CD8-positive, alpha-beta memory T cell (primary cell): ENCODE measurements at regions not wholly inside any gene's neighbourhood (a gene's known extent, or its start where the extent isn't known, plus 50 kb on each side); places are given as distances from the start of the nearest gene placed in this dataset.

Experiments
- CTCF ChIA-PET: fragments of 350-600 bp; sonication (Branson Sonifier 250); formaldehyde crosslinking; loops from one replicate; lab custom pipeline; 2021; ENCODE audit warnings: antibody characterized with exemption; lab: Charles Lee
- POLR2A ChIA-PET: fragments of 350-600 bp; sonication (Branson Sonifier 250); formaldehyde crosslinking; loops from one replicate; lab custom pipeline; 2021; ENCODE audit warnings: antibody characterized with exemption; lab: Charles Lee
- DNase-seq, 5 donors: peaks; one replicate each; pipeline versions ENCODE4 v3.0.0 to v3.0.0-alpha.2; 2020 to 2022; ENCODE audit warnings: mixed read lengths in 1 of 5
- H3K27ac ChIP-seq: one replicate; pipeline ENCODE4 v1.7.0; 2013; ENCODE audit warnings: low read depth, mild to moderate bottlenecking, low read length, moderate library complexity
- H3K27me3 ChIP-seq: 2 replicates; pipeline ENCODE4 v1.7.0; 2013; ENCODE audit warnings: low read length, mild to moderate bottlenecking; ENCODE audit not compliant: insufficient read depth, poor library complexity, severe bottlenecking
- H3K36me3 ChIP-seq: 2 replicates; pipeline ENCODE4 v1.7.0; 2013; ENCODE audit warnings: mild to moderate bottlenecking, low read length, moderate library complexity; ENCODE audit not compliant: insufficient read depth
- H3K4me1 ChIP-seq: 2 replicates; pipeline ENCODE4 v1.7.0; 2013; ENCODE audit warnings: mild to moderate bottlenecking, low read length, moderate library complexity; ENCODE audit not compliant: insufficient read depth
- H3K4me3 ChIP-seq: 2 replicates; pipeline ENCODE4 v1.7.0; 2013; ENCODE audit warnings: mild to moderate bottlenecking, low read length
- H3K9me3 ChIP-seq: 2 replicates; pipeline ENCODE4 v1.7.0; 2013; ENCODE audit warnings: mild to moderate bottlenecking, low read length
- H3K27ac Mint-ChIP-seq, 8 donors: one replicate each; pipeline ENCODE4 v1.8.0; 2020 to 2021; ENCODE audit warnings: mixed read lengths in 8 of 8, mild to moderate bottlenecking in 6 of 8, inconsistent platforms in 3 of 8, moderate library complexity in 3 of 8
- H3K27me3 Mint-ChIP-seq, 2 donors: one replicate each; pipeline ENCODE4 v1.8.0; 2020 to 2021; ENCODE audit warnings: mixed read lengths in 2 of 2, mild to moderate bottlenecking in 1 of 2, moderate library complexity in 1 of 2
- H3K36me3 Mint-ChIP-seq, 3 donors: one replicate each; pipeline ENCODE4 v1.8.0; 2020 to 2021; ENCODE audit warnings: mixed read lengths in 3 of 3, inconsistent platforms in 1 of 3, mild to moderate bottlenecking in 1 of 3
- H3K4me1 Mint-ChIP-seq, 3 donors: one replicate each; pipeline ENCODE4 v1.8.0; 2020 to 2021; ENCODE audit warnings: mixed read lengths in 3 of 3, inconsistent platforms in 1 of 3, mild to moderate bottlenecking in 1 of 3
- H3K4me3 Mint-ChIP-seq, 7 donors: one replicate each; pipeline ENCODE4 v1.8.0; 2020 to 2021; ENCODE audit warnings: mixed read lengths in 7 of 7, mild to moderate bottlenecking in 6 of 7, moderate library complexity in 4 of 7, inconsistent platforms in 2 of 7
- H3K9me3 Mint-ChIP-seq, 5 donors: one replicate each; pipeline ENCODE4 v1.8.0; 2020 to 2022; ENCODE audit warnings: mixed read lengths in 5 of 5, mild to moderate bottlenecking in 3 of 5, moderate library complexity in 2 of 5, inconsistent platforms in 1 of 5

- Histone ChIP-seq H3K27ac (no peak overlapping the region), H3K4me3 (no peak overlapping the region), H3K9me3 (no peaks in the 10 kb centered on the region), H3K27me3 (no peaks in the 10 kb centered on the region), H3K36me3 (no peaks in the 10 kb centered on the region), H3K4me1 (no peaks in the 10 kb centered on the region)
- POLR2A ChIA-PET: no interaction called here
- H3K4me3 Mint-ChIP-seq: no peak overlapping the region
- CTCF ChIA-PET: no interaction called here
- no peaks in the 10 kb centered on the region for H3K4me1 Mint-ChIP-seq
- no peak overlapping the region for H3K27ac Mint-ChIP-seq
- H3K36me3 Mint-ChIP-seq: no peaks in the 10 kb centered on the region
- peaks cover 4% of the 10 kb centered on the region in 2 donors for H3K27me3 Mint-ChIP-seq
- DNase-seq: no peak
- H3K9me3 Mint-ChIP-seq: no peaks in the 10 kb centered on the region
Observed at GRCh38 chr2:120805011-120805410, 69.3 kb downstream of the GLI2 start.

- no peaks in the 10 kb centered on the region for H3K9me3 Mint-ChIP-seq
- H3K4me1 Mint-ChIP-seq: no peaks in the 10 kb centered on the region
- Histone ChIP-seq H3K36me3 (no peaks in the 10 kb centered on the region), H3K4me3 (no peak overlapping the region), H3K27me3 (no peaks in the 10 kb centered on the region), H3K9me3 (no peaks in the 10 kb centered on the region), H3K27ac (no peak overlapping the region), H3K4me1 (no peaks in the 10 kb centered on the region)
- peaks cover 4% of the 10 kb centered on the region in 2 donors for H3K27me3 Mint-ChIP-seq
- CTCF ChIA-PET: no interaction called here
- H3K27ac Mint-ChIP-seq: no peak overlapping the region
- no peak for DNase-seq
- no peak overlapping the region for H3K4me3 Mint-ChIP-seq
- no peaks in the 10 kb centered on the region for H3K36me3 Mint-ChIP-seq
- POLR2A ChIA-PET: no interaction called here
Observed at GRCh38 chr2:120805602-120806001, 69.9 kb downstream of the GLI2 start.

GRCh38 chr2:120807751-120808150 is 72.1 kb downstream of the GLI2 start:
- Histone ChIP-seq H3K4me1 (no peaks in the 10 kb centered on the region), H3K36me3 (no peaks in the 10 kb centered on the region), H3K27ac (no peak overlapping the region), H3K27me3 (no peaks in the 10 kb centered on the region), H3K4me3 (no peak overlapping the region), H3K9me3 (no peaks in the 10 kb centered on the region)
- H3K27me3 Mint-ChIP-seq: peaks cover 1 to 4% of the 10 kb centered on the region in 2 donors
- no peaks in the 10 kb centered on the region for H3K36me3 Mint-ChIP-seq
- no peak overlapping the region for H3K27ac Mint-ChIP-seq
- DNase-seq: no peak
- no peaks in the 10 kb centered on the region for H3K9me3 Mint-ChIP-seq
- CTCF ChIA-PET: no interaction called here
- POLR2A ChIA-PET: no interaction called here
- no peaks in the 10 kb centered on the region for H3K4me1 Mint-ChIP-seq
- no peak overlapping the region for H3K4me3 Mint-ChIP-seq

GRCh38 chr2:120809151-120809550 is 73.5 kb downstream of the GLI2 start:
- Histone ChIP-seq H3K4me1 (no peaks in the 10 kb centered on the region), H3K27me3 (no peaks in the 10 kb centered on the region), H3K9me3 (no peaks in the 10 kb centered on the region), H3K4me3 (no peak overlapping the region), H3K36me3 (no peaks in the 10 kb centered on the region), H3K27ac (no peak overlapping the region)
- H3K27ac Mint-ChIP-seq: no peak overlapping the region
- H3K4me1 Mint-ChIP-seq: no peaks in the 10 kb centered on the region
- DNase-seq: no peak
- no peak overlapping the region for H3K4me3 Mint-ChIP-seq
- CTCF ChIA-PET: no interaction called here
- H3K36me3 Mint-ChIP-seq: no peaks in the 10 kb centered on the region
- no peaks in the 10 kb centered on the region for H3K9me3 Mint-ChIP-seq
- H3K27me3 Mint-ChIP-seq: peaks cover 1 to 8% of the 10 kb centered on the region in 2 donors
- POLR2A ChIA-PET: no interaction called here

GRCh38 chr2:120809609-120810440 is 74.2 kb downstream of the GLI2 start:
- Mint-ChIP-seq H3K36me3 (no peaks in the 10 kb centered on the region), H3K27ac (no peak overlapping the region), H3K27me3 (peaks cover 0 to 8% of the 10 kb centered on the region in 2 donors), H3K4me3 (no peak overlapping the region), H3K9me3 (no peaks in the 10 kb centered on the region), H3K4me1 (no peaks in the 10 kb centered on the region)
- Histone ChIP-seq H3K9me3 (no peaks in the 10 kb centered on the region), H3K4me1 (no peaks in the 10 kb centered on the region), H3K36me3 (no peaks in the 10 kb centered on the region), H3K27ac (no peak overlapping the region), H3K4me3 (no peak overlapping the region), H3K27me3 (no peaks in the 10 kb centered on the region)
- ChIA-PET POLR2A (no interaction called here), CTCF (no interaction called here)
- DNase-seq: no peak

- no peak for DNase-seq
- Mint-ChIP-seq H3K27ac (no peak overlapping the region), H3K27me3 (peaks cover 0 to 8% of the 10 kb centered on the region in 2 donors), H3K9me3 (peaks cover 0 to 1% (median 0%) of the 10 kb centered on the region in 5 donors), H3K4me1 (no peaks in the 10 kb centered on the region), H3K36me3 (no peaks in the 10 kb centered on the region), H3K4me3 (no peak overlapping the region)
- Histone ChIP-seq H3K4me3 (no peak overlapping the region), H3K27ac (no peak overlapping the region), H3K9me3 (no peaks in the 10 kb centered on the region), H3K36me3 (no peaks in the 10 kb centered on the region), H3K27me3 (no peaks in the 10 kb centered on the region), H3K4me1 (no peaks in the 10 kb centered on the region)
- ChIA-PET CTCF (no interaction called here), POLR2A (no interaction called here)
Observed at GRCh38 chr2:120810639-120811038, 75.0 kb downstream of the GLI2 start.

GRCh38 chr2:120812866-120813265 is 77.2 kb downstream of the GLI2 start:
- Histone ChIP-seq H3K27me3 (no peaks in the 10 kb centered on the region), H3K4me3 (no peak overlapping the region), H3K36me3 (no peaks in the 10 kb centered on the region), H3K27ac (no peak overlapping the region), H3K4me1 (no peaks in the 10 kb centered on the region), H3K9me3 (no peaks in the 10 kb centered on the region)
- Mint-ChIP-seq H3K27me3 (peaks cover 0 to 8% of the 10 kb centered on the region in 2 donors), H3K27ac (no peak overlapping the region), H3K36me3 (no peaks in the 10 kb centered on the region), H3K4me3 (no peak overlapping the region), H3K9me3 (peaks cover 0 to 3% (median 0%) of the 10 kb centered on the region in 5 donors), H3K4me1 (no peaks in the 10 kb centered on the region)
- no peak for DNase-seq
- CTCF ChIA-PET: no interaction called here
- POLR2A ChIA-PET: no interaction called here

GRCh38 chr2:120814352-120814751 is 78.7 kb downstream of the GLI2 start:
- Mint-ChIP-seq H3K27ac (no peak overlapping the region), H3K9me3 (peaks cover 0 to 3% (median 0%) of the 10 kb centered on the region in 5 donors), H3K36me3 (no peaks in the 10 kb centered on the region), H3K4me1 (no peaks in the 10 kb centered on the region), H3K27me3 (peaks cover 3% of the 10 kb centered on the region in 2 donors), H3K4me3 (no peak overlapping the region)
- no peak overlapping the region for H3K27ac ChIP-seq
- no peaks in the 10 kb centered on the region for H3K36me3 ChIP-seq
- H3K4me1 ChIP-seq: no peaks in the 10 kb centered on the region
- H3K4me3 ChIP-seq: no peak overlapping the region
- ChIA-PET POLR2A (no interaction called here), CTCF (no interaction called here)
- DNase-seq: peak in 1 of 5 donors; percentile 25
- no peaks in the 10 kb centered on the region for H3K27me3 ChIP-seq
- no peaks in the 10 kb centered on the region for H3K9me3 ChIP-seq
